GM06990 (cell line): ENCODE measurements at regions not wholly inside any gene's neighbourhood (a gene's known extent, or its start where the extent isn't known, plus 50 kb on each side); places are given as distances from the start of the nearest gene placed in this dataset.

Experiments used
- DNase-seq: peaks from one replicate; pipeline ENCODE4 v3.0.0-alpha.2; 2011; ENCODE audit not compliant: insufficient read length; ENCODE audit errors: extremely low read depth
- H3K27me3 ChIP-seq: replicated peaks from 2 replicates; pipeline ENCODE4 v1.6.0; 2011; ENCODE audit warnings: low read length; ENCODE audit not compliant: control insufficient read depth, insufficient read depth
- H3K36me3 ChIP-seq: 2 replicates; pipeline ENCODE4 v1.5.1; 2011; ENCODE audit warnings: low read length; ENCODE audit not compliant: control insufficient read depth, insufficient read depth
- H3K4me3 ChIP-seq: replicated peaks from 2 replicates; pipeline ENCODE4 v1.5.1; 2011; ENCODE audit warnings: low read depth, mild to moderate bottlenecking, control low read depth, low read length
- TF ChIP-seq, protein P1 (sequence below): IDR thresholded peaks from 2 replicates; pipeline ENCODE4 v1.5.1; 2011; ENCODE audit warnings: low read length, control low read depth, mild to moderate bottlenecking, inconsistent platforms; ENCODE audit not compliant: insufficient read depth, poor library complexity, severe bottlenecking

DNA sequence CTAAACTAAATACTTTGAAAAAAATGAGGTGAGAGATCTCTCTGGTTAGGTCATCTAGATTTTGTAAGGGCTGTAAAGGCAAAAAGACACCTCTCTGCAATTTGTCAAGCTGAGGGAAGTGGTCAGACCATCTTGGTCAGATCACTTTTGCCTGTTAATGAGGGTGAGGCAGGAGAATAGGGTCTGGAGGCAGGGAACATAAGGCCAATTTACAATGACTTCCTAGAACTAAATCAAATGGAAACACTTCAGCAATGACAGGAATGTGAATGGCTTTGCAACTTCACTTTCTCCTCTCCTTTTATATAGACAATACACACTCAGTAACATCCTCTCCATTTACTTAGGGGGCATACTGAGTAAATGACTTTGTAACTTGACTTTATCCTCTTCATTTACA, 1653.4 kb downstream of the SLITRK5 start:
- H3K36me3 ChIP-seq = no peaks in the 10 kb centered on the region
- TF ChIP-seq, protein P1, sequence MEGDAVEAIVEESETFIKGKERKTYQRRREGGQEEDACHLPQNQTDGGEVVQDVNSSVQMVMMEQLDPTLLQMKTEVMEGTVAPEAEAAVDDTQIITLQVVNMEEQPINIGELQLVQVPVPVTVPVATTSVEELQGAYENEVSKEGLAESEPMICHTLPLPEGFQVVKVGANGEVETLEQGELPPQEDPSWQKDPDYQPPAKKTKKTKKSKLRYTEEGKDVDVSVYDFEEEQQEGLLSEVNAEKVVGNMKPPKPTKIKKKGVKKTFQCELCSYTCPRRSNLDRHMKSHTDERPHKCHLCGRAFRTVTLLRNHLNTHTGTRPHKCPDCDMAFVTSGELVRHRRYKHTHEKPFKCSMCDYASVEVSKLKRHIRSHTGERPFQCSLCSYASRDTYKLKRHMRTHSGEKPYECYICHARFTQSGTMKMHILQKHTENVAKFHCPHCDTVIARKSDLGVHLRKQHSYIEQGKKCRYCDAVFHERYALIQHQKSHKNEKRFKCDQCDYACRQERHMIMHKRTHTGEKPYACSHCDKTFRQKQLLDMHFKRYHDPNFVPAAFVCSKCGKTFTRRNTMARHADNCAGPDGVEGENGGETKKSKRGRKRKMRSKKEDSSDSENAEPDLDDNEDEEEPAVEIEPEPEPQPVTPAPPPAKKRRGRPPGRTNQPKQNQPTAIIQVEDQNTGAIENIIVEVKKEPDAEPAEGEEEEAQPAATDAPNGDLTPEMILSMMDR = no peak
- DNase-seq = no peak
- H3K27me3 ChIP-seq = no peaks in the 10 kb centered on the region
- H3K4me3 ChIP-seq = no peak overlapping the region

GRCh38 chr13:89343165-89343564, 1672.0 kb downstream of the SLITRK5 start:
- no peak for DNase-seq
- TF ChIP-seq, protein P1 = no peak
- no peak overlapping the region for H3K4me3 ChIP-seq
- no peaks in the 10 kb centered on the region for H3K27me3 ChIP-seq
- no peaks in the 10 kb centered on the region for H3K36me3 ChIP-seq

GRCh38 chr13:89352384-89352783, 1681.2 kb downstream of the SLITRK5 start:
- no peak for DNase-seq
- Histone ChIP-seq H3K4me3 (no peak overlapping the region), H3K27me3 (no peaks in the 10 kb centered on the region), H3K36me3 (no peaks in the 10 kb centered on the region)
- TF ChIP-seq, protein P1 = no peak

GRCh38 chr13:89361909-89362308, 1690.7 kb downstream of the SLITRK5 start:
- H3K4me3 ChIP-seq = no peak overlapping the region
- no peaks in the 10 kb centered on the region for H3K27me3 ChIP-seq
- TF ChIP-seq, protein P1 = no peak
- H3K36me3 ChIP-seq = no peaks in the 10 kb centered on the region
- no peak for DNase-seq

GRCh38 chr13:89363144-89363543, 1692.0 kb downstream of the SLITRK5 start:
- Histone ChIP-seq H3K36me3 (no peaks in the 10 kb centered on the region), H3K27me3 (no peaks in the 10 kb centered on the region), H3K4me3 (no peak overlapping the region)
- DNase-seq = peak; percentile 0
- TF ChIP-seq, protein P1 = no peak

DNA sequence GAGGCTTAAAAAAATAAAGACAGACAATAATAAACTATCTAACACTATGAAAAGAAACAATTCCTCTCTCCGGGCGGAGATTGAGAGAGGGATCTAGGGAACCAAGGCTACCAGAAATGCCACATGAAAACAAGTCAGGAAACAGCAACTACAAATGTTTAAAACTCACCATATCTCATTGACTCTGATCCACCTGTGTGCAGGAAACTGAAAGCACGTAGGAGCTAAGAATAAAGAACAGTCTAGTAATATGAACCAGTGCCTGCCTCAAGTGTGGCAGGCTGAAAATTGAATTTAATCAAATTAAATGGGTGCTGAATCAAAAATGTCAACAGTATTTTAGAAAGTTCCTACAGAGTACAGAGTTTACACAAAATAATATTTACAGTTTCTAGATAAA, 1701.0 kb downstream of the SLITRK5 start:
- H3K4me3 ChIP-seq = no peak overlapping the region
- H3K36me3 ChIP-seq = no peaks in the 10 kb centered on the region
- no peak for DNase-seq
- no peaks in the 10 kb centered on the region for H3K27me3 ChIP-seq
- TF ChIP-seq, protein P1 = no peak
